ENCODE measurements at regions not wholly inside any gene's neighbourhood (a gene's known extent, or its start where the extent isn't known, plus 50 kb on each side); places are given as distances from the start of the nearest gene placed in this dataset.
A peak's percentile ranks its signal among the peaks of the same experiment; 100 is the strongest.

GRCh38 chr12:65611396-65611795, 212.9 kb upstream of the HMGA2 start:
- no peaks in the 10 kb centered on the region for H3K9me3 ChIP-seq (replicated peaks; ENCODE audit: control insufficient read depth, insufficient read depth, low read length)
- CTCF ChIA-PET = interaction anchor here (1.1 to 1.7 kb wide), 7 partner anchors 9 to 476 kb away, joined by 3 to 12 read pairs (median 4); no protein-coding TSS in a partner anchor
- DNase-seq (ENCODE audit: low read depth, low spot score) (no peak), FAIRE-seq (no peak)
- no peaks in the 10 kb centered on the region for H3K27me3 ChIP-seq (ENCODE audit: control insufficient read depth in 2 of 2, insufficient read depth in 2 of 2, low read length in 2 of 2)
- H3K4me1 ChIP-seq (ENCODE audit: control insufficient read depth, extremely low read depth, insufficient read depth, low read length) = peaks cover 63% of the 10 kb centered on the region
- H3K4me2 ChIP-seq (ENCODE audit: insufficient read depth, low read length) = no peak overlapping the region
- dilution Hi-C loops (cut with MboI; ENCODE audit: extremely low pct_ligation_motif_present, low sequenced_read_pairs) (no loop called here), intact Hi-C loops (cut with micrococcal nuclease) (no loop called here)
- POLR2A ChIA-PET = interaction anchor here (0.6 to 1.1 kb wide), 2 partner anchors 8 to 23 kb away, joined by 3 read pairs; no protein-coding TSS in a partner anchor
- H3K9ac ChIP-seq (replicated peaks; ENCODE audit: extremely low read depth, insufficient read depth, low read length) = no peak overlapping the region
- no peak overlapping the region for H2AFZ ChIP-seq (ENCODE audit: low read depth, low read length)
- H3K27ac ChIP-seq (ENCODE audit: insufficient read depth, low read depth, low read length) = peak overlapping the region; percentile 90
- TF ChIP-seq JUN (IDR thresholded peaks at IDR 0.05; ENCODE audit: borderline replicate concordance, insufficient read depth, insufficient read length, low read depth) (no peak), GATA2 (IDR thresholded peaks at IDR 0.05; ENCODE audit: insufficient read depth, insufficient read length, low read depth, low read length) (no peak), POLR2A (IDR thresholded peaks at IDR 0.05; ENCODE audit: low read depth, low read length) (no peak), MAX (IDR thresholded peaks at IDR 0.05; ENCODE audit: insufficient read depth, insufficient read length) (no peak), FOS (IDR thresholded peaks at IDR 0.05; ENCODE audit: borderline replicate concordance, insufficient read depth, low read length) (no peak), POLR2AphosphoS5 (IDR thresholded peaks at IDR 0.05; ENCODE audit: insufficient read depth, low read depth, low read length) (no peak), CTCF (IDR thresholded peaks at IDR 0.05; ENCODE audit: extremely low read depth in 1 of 2, insufficient read depth in 1 of 2, low read depth in 1 of 2, low read length in 2 of 2) (no peak), EZH2 (IDR thresholded peaks at IDR 0.05; ENCODE audit: borderline replicate concordance, low read depth, low read length, severe bottlenecking) (no peak), MYC (IDR thresholded peaks at IDR 0.05; ENCODE audit: low read depth, low read length) (no peak)
- BruUV-seq (replicated peaks) = no TSS peak
- H3K36me3 ChIP-seq (ENCODE audit: control insufficient read depth in 2 of 2, extremely low read depth in 1 of 2, insufficient read depth in 2 of 2, low read length in 2 of 2) = no peaks in the 10 kb centered on the region
- H4K20me1 ChIP-seq (replicated peaks; ENCODE audit: control insufficient read depth, extremely low read depth, insufficient read depth, low read length) = no peaks in the 10 kb centered on the region
- no peak overlapping the region for H3K4me3 ChIP-seq (replicated peaks in 1 of 3; ENCODE audit: insufficient read depth in 1 of 3, low read depth in 1 of 3, low read length in 3 of 3)
- no peaks in the 10 kb centered on the region for H3K79me2 ChIP-seq (ENCODE audit: control insufficient read depth, insufficient read depth, low read length)
- H3K9me1 ChIP-seq (replicated peaks; ENCODE audit: control insufficient read depth, extremely low read depth, insufficient read depth, low read length) = no peaks in the 10 kb centered on the region
